Activated naive CD4-positive, alpha-beta T cell treated with anti-CD3 and anti-CD28 coated beads, Interleukin-2, amount 50 U/mL, for 72 hours (primary cell): ENCODE measurements at regions not wholly inside any gene's neighbourhood (a gene's known extent, or its start where the extent isn't known, plus 50 kb on each side); places are given as distances from the start of the nearest gene placed in this dataset.
A peak's percentile ranks its signal among the peaks of the same experiment; 100 is the strongest.
"Not testable (repeated sequence)": the region's sequence is repeated elsewhere in the genome, so short reads cannot be mapped to it uniquely, and the experiment has no call there.

Experiments
- ATAC-seq, 2 donors: fragments of 150-1000 bp; cut with Tn5 transposase; 2 replicates each; pipeline ENCODE4 v1.10.0; 2021; ENCODE audit warnings: mild to moderate bottlenecking in 2 of 2, moderate library complexity in 2 of 2
- DNase-seq, 2 donors: peaks; one replicate each; pipeline ENCODE4 v3.0.0; 2021 to 2022; ENCODE audit warnings: low spot score in 2 of 2
- H3K27ac Mint-ChIP-seq, 2 donors: one replicate each; pipeline ENCODE4 v1.8.0; 2022; ENCODE audit warnings: mild to moderate bottlenecking in 2 of 2, mixed read lengths in 2 of 2
- H3K36me3 Mint-ChIP-seq, 2 donors: one replicate each; pipeline ENCODE4 v1.8.0; 2022; ENCODE audit warnings: mixed read lengths in 2 of 2
- H3K9me3 Mint-ChIP-seq, 2 donors: one replicate each; pipeline ENCODE4 v1.8.0; 2022; ENCODE audit warnings: mixed read lengths in 2 of 2

GRCh38 chr1:91600431-91601337 is 100.0 kb downstream of the CDC7 start:
- Mint-ChIP-seq H3K36me3 (no peaks in the 10 kb centered on the region), H3K9me3 (no peaks in the 10 kb centered on the region), H3K27ac (no peak overlapping the region)
- DNase-seq (no peak), ATAC-seq (no peak)

GRCh38 chr1:91601554-91602376 is 101.1 kb downstream of the CDC7 start:
- no peak overlapping the region for H3K27ac Mint-ChIP-seq
- ATAC-seq (no peak), DNase-seq (no peak)
- H3K36me3 Mint-ChIP-seq: no peaks in the 10 kb centered on the region
- no peaks in the 10 kb centered on the region for H3K9me3 Mint-ChIP-seq

GRCh38 chr1:91603409-91603808 is 102.8 kb downstream of the CDC7 start:
- Mint-ChIP-seq H3K36me3 (no peaks in the 10 kb centered on the region), H3K9me3 (no peaks in the 10 kb centered on the region), H3K27ac (no peak overlapping the region)
- peak in 1 of 2 donors; percentile 9 for DNase-seq
- ATAC-seq: peak; percentile 26 to 53

- Mint-ChIP-seq H3K9me3 (no peaks in the 10 kb centered on the region), H3K36me3 (no peaks in the 10 kb centered on the region), H3K27ac (no peak overlapping the region)
- DNase-seq (no peak), ATAC-seq (no peak)
These were observed 104.0 kb downstream of the CDC7 start for GRCh38 chr1:91604632-91605031.

GRCh38 chr1:91605566-91605965 is 104.9 kb downstream of the CDC7 start:
- H3K9me3 Mint-ChIP-seq: no peaks in the 10 kb centered on the region
- no peak for ATAC-seq
- H3K36me3 Mint-ChIP-seq: no peaks in the 10 kb centered on the region
- DNase-seq: no peak
- no peak overlapping the region for H3K27ac Mint-ChIP-seq

- Mint-ChIP-seq H3K27ac (no peak overlapping the region), H3K36me3 (no peaks in the 10 kb centered on the region), H3K9me3 (no peaks in the 10 kb centered on the region)
These were observed 106.0 kb downstream of the CDC7 start for GRCh38 chr1:91606546-91607078.

GRCh38 chr1:91607686-91608085 is 107.0 kb downstream of the CDC7 start:
- not testable (repeated sequence) for H3K27ac Mint-ChIP-seq, ATAC-seq, H3K36me3 Mint-ChIP-seq, DNase-seq, H3K9me3 Mint-ChIP-seq

More at GRCh38 chr1:91606546-91607078, 106.0 kb downstream of the CDC7 start:
- ATAC-seq (no peak), DNase-seq (no peak)

- no peak for ATAC-seq
- no peak overlapping the region for H3K27ac Mint-ChIP-seq
These were observed 108.2 kb downstream of the CDC7 start for GRCh38 chr1:91608876-91609275.

GRCh38 chr1:91609551-91609950 is 108.9 kb downstream of the CDC7 start:
- DNase-seq (no peak), ATAC-seq (no peak)
- no peaks in the 10 kb centered on the region for H3K36me3 Mint-ChIP-seq
- H3K9me3 Mint-ChIP-seq: no peaks in the 10 kb centered on the region
- H3K27ac Mint-ChIP-seq: no peak overlapping the region

More at GRCh38 chr1:91608876-91609275, 108.2 kb downstream of the CDC7 start:
- H3K9me3 Mint-ChIP-seq: no peaks in the 10 kb centered on the region
- no peaks in the 10 kb centered on the region for H3K36me3 Mint-ChIP-seq
- DNase-seq: no peak

- no peak for ATAC-seq
- DNase-seq: no peak
- H3K27ac Mint-ChIP-seq: no peak overlapping the region
- H3K9me3 Mint-ChIP-seq: no peaks in the 10 kb centered on the region
- no peaks in the 10 kb centered on the region for H3K36me3 Mint-ChIP-seq
These were observed 109.5 kb downstream of the CDC7 start for GRCh38 chr1:91610102-91610501.

- Mint-ChIP-seq H3K27ac (no peak overlapping the region), H3K9me3 (no peaks in the 10 kb centered on the region), H3K36me3 (no peaks in the 10 kb centered on the region)
- ATAC-seq (no peak), DNase-seq (no peak)
These were observed 110.1 kb downstream of the CDC7 start for GRCh38 chr1:91610789-91611188.

GRCh38 chr1:91611483-91611917 is 110.8 kb downstream of the CDC7 start:
- no peak for ATAC-seq
- H3K36me3 Mint-ChIP-seq: no peaks in the 10 kb centered on the region

GRCh38 chr1:91613595-91613994 is 112.9 kb downstream of the CDC7 start:
- ATAC-seq (no peak), DNase-seq (no peak)
- Mint-ChIP-seq H3K36me3 (no peaks in the 10 kb centered on the region), H3K27ac (no peak overlapping the region), H3K9me3 (no peaks in the 10 kb centered on the region)

More at GRCh38 chr1:91611483-91611917, 110.8 kb downstream of the CDC7 start:
- no peaks in the 10 kb centered on the region for H3K9me3 Mint-ChIP-seq
- no peak overlapping the region for H3K27ac Mint-ChIP-seq
- no peak for DNase-seq

- no peaks in the 10 kb centered on the region for H3K36me3 Mint-ChIP-seq
- no peak overlapping the region for H3K27ac Mint-ChIP-seq
- no peak for ATAC-seq
- peaks cover 0 to 5% of the 10 kb centered on the region in 2 donors for H3K9me3 Mint-ChIP-seq
- DNase-seq: no peak
These were observed 116.1 kb downstream of the CDC7 start for GRCh38 chr1:91616712-91617111.

- no peak for DNase-seq
- ATAC-seq: no peak
- Mint-ChIP-seq H3K27ac (no peak overlapping the region), H3K36me3 (no peaks in the 10 kb centered on the region), H3K9me3 (peaks cover 0 to 5% of the 10 kb centered on the region in 2 donors)
These were observed 116.7 kb downstream of the CDC7 start for GRCh38 chr1:91617285-91617765.

GRCh38 chr1:91619881-91620280 is 119.2 kb downstream of the CDC7 start:
- H3K27ac Mint-ChIP-seq: no peak overlapping the region
- no peaks in the 10 kb centered on the region for H3K36me3 Mint-ChIP-seq
- H3K9me3 Mint-ChIP-seq: peaks cover 0 to 5% of the 10 kb centered on the region in 2 donors
- no peak for DNase-seq
- ATAC-seq: no peak

GRCh38 chr1:91621360-91621759 is 120.7 kb downstream of the CDC7 start:
- Mint-ChIP-seq H3K36me3 (no peaks in the 10 kb centered on the region), H3K9me3 (peaks cover 0 to 5% of the 10 kb centered on the region in 2 donors), H3K27ac (no peak overlapping the region)
- ATAC-seq (no peak), DNase-seq (no peak)
